Activated naive CD4-positive, alpha-beta T cell (primary cell): ENCODE measurements at regions not wholly inside any gene's neighbourhood (a gene's known extent, or its start where the extent isn't known, plus 50 kb on each side); places are given as distances from the start of the nearest gene placed in this dataset.

Experiments used
- DNase-seq, 4 experiments: peaks; one replicate each; lab custom pipeline; 2025; lab: John Stamatoyannopoulos, UW

DNA sequence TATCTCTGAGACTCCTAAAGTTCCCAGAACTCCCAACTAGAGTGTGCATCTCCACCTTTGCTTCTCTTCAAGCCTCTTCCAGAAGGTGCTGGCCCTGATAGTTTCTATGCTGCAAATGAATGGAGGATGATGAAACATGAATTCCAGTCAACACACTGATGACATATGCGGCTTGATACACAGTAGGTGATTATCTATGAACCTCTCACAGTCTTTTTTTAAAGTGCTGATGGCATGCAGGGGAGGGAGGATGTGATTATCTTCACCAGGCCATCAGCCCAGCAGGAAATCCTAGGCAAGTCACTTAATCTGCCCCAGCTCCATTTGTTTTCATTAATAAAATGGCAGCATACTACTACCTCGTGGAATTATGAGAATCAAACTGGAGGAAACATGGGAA is 548.5 kb downstream of the SOX6 start:
- DNase-seq = no peak

DNA sequence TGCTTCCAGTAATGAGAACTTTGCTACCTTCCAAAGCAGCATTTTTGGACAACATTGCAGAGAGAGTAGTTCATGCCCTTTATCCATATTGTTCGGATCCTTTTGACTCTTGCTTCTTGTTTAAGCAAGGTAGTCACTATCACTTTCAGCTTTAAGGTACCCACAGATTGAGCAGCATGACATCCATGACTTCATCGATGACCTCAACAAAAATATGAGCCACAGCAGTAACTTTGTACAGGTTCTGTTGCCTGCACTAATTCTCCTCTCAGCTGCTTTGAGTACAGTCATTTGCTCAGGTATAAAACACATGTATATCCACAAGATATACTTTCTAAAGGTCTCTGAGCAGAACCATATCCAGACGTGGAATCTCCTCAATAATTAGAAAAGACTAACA is 546.3 kb downstream of the SOX6 start:
- no peak for DNase-seq

DNA sequence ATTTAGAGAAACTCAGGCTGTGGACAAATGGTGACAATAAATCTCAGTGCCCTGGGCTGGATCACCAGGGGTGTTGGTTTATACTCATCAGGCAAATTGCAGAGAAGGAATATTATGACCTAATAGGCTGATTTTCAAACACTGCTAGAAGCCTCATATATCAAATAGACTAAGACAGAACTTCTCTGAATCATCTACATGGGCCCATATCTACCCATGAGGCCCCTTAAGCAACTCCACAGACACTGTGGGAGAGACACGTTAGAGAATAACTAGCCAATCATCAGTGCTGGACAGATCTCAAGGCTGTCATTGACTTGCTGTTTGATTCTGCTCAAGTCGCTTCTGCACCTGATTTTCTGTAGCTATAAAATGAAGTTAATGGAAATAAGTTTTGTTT is 545.8 kb downstream of the SOX6 start:
- DNase-seq = no peak

GRCh38 chr11:15815246-15816195 is 540.8 kb downstream of the SOX6 start:
- no peak for DNase-seq

DNA sequence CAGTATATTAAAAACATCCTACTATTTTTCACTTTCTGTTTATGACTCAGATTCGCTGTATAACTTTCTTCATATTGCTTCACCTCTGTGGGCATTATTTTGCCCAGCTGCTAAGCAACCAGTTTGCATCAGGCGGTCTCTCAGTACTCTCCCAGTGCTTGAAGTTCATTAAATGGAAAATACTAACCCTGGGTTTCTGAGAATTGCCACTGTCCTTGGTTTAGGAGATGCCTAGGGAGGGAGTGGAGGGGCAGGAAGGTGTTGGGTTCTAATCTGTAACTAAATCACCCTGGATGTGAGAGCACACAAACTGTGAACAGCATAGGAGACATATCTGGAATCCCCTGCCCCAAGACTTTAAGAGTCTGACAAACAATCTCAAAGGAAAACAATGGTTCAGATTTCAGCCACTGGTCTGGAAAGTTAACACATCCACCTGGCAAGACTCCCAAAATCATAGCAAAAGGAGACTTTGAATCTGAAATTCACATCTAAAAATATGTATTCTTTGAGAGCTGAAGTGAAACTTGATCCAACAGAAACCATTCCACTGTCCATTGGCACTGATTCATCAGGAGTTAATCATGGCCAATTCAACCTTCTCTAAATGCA is 540.0 kb downstream of the SOX6 start:
- no peak for DNase-seq

DNA sequence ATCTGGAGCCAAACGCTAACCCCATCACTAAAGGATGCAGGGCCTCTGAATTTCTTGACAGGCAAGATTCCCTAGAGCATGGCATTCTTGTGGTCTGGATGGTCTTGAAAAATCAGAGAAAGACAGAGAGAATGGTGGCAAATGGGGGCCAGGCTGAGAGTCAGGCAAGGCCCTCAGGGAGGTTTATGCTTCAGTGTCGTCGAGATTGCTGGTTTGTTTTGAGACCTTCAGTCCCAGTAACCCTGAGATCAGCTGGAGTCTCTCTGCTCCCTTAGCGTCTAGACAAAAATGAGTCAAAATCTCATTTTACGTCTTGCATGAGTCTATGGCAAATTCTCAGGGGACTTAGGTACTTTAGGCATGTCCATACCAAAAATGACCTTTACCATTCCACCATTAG is 539.3 kb downstream of the SOX6 start:
- no peak for DNase-seq

GRCh38 chr11:15818132-15818842 is 538.1 kb downstream of the SOX6 start:
- DNase-seq = no peak

DNA sequence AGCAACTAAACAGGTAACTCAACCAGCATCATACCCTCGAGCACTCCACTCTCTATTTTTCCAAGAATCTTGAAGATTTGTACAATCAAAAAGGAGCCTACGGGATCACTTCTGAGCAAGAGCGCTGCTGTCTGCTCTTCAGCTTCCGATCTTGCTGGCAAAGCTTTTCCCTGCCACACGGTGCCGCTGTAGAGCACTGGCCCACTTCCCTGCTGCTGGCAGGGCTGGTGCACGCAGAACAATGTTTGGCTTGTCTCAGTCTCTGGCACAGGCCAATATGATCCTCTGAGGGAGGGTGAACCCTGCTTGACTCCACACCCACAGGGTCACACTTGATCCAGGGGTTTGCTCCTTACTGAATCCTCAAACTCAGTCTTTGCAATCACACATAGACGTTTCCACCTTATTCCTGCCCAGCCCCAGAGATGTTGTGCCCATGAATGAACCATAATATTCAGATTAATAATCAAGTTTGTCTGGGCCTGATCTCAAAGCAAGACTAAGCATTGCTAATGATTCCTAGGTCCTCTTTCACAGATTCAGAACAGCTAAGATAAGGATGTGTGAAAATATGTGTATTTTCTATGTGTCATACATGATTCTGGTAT is 536.6 kb downstream of the SOX6 start:
- no peak for DNase-seq

DNA sequence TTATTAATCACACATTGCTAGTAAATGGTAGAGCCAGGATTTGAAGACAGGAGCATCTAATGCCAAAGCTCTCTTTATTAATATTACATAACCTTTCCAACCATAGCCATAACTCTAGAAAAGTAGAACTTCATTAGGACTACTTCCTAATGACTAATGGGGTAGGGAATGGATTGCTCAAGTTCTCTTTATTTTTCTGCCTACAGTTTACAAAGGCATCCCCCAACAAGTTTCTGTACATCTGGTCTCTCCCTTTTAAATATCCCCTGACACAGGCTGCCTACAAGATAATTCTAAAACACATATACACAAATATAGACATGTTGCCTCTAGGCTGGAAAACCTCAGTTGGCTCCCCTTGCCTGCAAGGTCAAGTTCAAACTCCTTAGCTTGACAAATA is 534.9 kb downstream of the SOX6 start:
- DNase-seq = no peak

- no peak for DNase-seq
These were observed 532.3 kb downstream of the SOX6 start for GRCh38 chr11:15824060-15824459.

DNA sequence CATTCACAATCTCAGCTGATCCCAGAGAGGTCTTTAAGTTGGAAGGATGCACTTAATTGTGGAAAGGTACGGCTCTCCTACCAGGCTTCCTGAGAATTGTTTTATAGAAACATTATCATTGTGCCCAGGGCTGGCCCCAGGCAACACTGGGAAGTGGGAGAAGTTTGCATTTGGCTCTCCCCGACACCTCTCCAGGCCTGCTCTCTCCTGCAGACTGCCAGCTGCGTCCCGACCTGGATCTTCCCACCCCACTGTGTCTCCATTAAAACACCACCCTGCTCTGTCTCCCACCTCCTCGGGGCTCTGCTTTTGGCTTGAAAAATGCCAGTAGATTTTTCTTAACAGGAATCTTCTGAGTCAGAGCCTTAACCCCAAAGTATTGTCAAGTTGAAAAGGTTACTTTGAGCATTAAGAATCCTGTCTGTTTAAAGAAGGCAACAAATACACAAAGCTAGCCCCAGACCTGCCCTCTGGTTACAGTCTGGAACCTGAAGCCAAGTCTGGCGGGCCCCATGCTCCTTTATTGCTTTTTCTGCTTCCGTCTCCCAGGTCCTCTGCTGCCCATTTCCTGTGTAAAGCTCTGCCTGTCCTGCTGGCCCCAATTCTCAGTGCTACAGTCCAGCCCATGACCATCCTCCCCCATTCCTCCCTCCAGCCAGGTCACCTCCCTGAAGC is 530.2 kb downstream of the SOX6 start:
- no peak for DNase-seq

DNA sequence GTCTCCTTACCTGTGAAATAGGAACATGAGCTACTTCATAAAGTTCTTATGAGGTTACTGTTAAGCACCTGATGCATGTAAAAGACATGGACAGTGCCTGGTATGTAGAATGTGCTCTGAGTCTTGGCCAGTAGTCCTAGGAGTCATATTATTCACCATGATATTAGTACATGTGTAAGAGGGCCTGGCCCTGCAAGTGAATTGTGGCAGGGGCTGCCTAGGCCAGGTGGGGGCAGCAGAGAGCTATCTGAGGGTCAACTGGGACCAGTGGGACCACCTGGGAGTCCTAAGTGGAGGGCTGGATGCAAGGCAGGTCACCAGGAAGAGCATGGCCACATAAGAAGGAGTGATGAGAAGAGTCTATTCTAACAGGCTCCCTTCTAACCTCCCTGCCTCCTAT is 529.5 kb downstream of the SOX6 start:
- no peak for DNase-seq

GRCh38 chr11:15828215-15828853 is 528.0 kb downstream of the SOX6 start:
- no peak for DNase-seq

GRCh38 chr11:15829312-15829711 is 527.0 kb downstream of the SOX6 start:
- DNase-seq = no peak

GRCh38 chr11:15830741-15831428 is 525.5 kb downstream of the SOX6 start:
- DNase-seq = no peak

DNA sequence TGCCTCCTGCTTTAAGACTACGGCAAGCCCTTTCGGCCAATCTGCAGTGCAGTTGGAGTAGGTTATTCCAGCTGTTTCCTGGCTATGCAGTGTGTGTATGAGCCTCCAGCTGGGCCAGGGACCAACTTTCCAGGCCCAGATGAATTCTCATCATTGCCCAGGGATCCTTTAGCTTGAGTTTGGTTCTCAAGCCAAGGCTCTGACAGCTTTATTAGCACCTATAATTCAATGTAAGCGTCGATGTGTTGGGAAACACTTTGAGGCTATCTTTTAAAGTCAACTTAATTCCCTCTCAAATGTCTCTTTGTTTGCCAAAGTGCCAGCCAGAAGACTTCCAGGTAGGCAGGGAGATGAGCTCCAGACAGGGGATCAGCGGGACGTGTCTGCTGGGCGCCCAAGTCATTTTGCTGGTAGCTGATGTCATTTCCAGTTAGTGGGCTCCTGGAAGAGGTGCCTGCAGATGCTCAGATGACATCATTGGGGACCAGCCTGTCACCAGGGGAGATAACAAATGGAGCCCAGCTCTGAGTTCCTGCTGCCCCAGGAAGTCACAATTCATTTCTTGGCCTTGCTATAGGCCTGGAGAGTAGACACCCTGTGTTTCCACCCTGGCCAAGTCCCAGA is 520.4 kb downstream of the SOX6 start:
- DNase-seq = no peak

GRCh38 chr11:15836795-15837194 is 519.6 kb downstream of the SOX6 start:
- DNase-seq = no peak

- no peak for DNase-seq
These were observed 518.4 kb downstream of the SOX6 start for GRCh38 chr11:15837901-15838489.

GRCh38 chr11:15839061-15839460 is 517.3 kb downstream of the SOX6 start:
- DNase-seq = no peak

DNA sequence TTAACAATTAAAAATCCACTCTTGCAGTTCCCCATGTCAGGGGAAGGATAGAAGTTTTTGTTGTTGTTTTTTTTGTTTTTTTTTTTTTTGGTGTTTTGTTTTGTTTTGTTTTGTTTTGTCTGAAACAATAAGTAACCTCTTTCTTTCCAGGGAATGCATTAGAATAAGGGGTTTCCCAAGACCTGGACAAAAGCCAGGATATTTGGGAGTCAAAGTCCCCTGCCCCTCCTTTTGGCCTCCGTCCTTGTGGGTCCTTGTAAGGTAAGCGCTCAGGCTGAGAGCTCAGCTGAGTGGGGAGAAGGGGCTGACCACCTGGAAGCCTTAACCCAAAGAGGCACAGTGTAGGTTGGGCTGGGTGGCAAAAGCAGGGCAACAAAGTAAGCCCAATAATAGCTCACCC is 515.4 kb downstream of the SOX6 start:
- DNase-seq = no peak
